HG02973 (cell line): ENCODE measurements at regions not wholly inside any gene's neighbourhood (a gene's known extent, or its start where the extent isn't known, plus 50 kb on each side); places are given as distances from the start of the nearest gene placed in this dataset.
A peak's percentile ranks its signal among the peaks of the same experiment; 100 is the strongest.

Experiments used
- ATAC-seq: cut with Tn5 transposase; IDR thresholded peaks from one replicate; pipeline ENCODE4 v1.9.1; 2021; ENCODE audit warnings: moderate library complexity; ENCODE audit not compliant: unreplicated experiment

- no peak for ATAC-seq
These were observed 218.0 kb downstream of the SEC14L1 start for GRCh38 chr17:77358801-77359200.

DNA sequence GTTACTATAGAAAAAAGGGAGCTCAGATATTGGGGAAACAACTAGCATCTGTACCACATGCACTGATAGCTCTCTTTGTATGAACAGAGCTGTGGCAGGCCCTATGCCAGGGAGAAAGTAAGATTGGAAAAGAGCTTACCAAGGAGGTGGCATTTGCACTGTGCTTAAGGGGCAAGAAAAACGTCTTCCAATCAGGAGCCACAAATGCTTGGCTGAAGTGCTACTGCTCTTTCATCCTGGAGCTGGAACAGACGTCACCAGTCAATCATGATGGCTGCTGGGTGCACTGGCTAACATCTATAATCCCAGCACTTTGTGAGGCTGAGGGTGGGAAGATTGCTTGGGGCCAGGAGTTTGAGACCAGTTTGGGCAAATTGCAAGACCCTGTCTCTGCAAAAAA is 218.5 kb downstream of the SEC14L1 start:
- no peak for ATAC-seq

DNA sequence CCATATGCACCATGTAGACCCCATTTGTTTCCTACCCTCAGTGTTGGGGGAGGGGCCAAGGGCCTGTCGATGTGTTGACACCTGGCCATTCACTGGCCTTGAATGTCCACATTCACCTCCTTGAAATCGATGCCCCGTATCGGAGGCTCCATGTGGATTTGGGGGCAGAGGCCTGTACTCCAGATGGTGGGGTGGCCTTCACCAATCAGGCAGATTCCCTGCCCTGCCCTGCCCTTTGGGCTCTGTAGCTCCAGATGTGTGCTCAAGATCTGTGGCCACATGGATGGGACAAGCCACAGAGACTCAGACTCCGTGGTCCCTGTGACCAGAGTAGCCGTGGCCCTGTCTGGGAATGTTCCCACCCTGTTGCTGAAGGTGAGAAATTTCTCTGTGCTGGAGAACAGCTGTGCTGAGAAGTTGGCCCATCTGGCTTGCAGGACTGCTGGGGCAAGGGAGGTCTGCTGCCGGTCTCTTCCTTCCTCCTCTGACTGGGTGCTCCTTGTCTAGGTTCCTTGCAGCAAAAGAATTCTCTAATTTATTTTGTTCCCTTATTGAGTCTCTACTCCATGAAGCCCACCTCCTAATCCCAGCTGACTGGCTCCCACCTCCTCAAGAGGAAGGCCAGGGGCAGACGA is 221.3 kb downstream of the SEC14L1 start:
- no peak for ATAC-seq

DNA sequence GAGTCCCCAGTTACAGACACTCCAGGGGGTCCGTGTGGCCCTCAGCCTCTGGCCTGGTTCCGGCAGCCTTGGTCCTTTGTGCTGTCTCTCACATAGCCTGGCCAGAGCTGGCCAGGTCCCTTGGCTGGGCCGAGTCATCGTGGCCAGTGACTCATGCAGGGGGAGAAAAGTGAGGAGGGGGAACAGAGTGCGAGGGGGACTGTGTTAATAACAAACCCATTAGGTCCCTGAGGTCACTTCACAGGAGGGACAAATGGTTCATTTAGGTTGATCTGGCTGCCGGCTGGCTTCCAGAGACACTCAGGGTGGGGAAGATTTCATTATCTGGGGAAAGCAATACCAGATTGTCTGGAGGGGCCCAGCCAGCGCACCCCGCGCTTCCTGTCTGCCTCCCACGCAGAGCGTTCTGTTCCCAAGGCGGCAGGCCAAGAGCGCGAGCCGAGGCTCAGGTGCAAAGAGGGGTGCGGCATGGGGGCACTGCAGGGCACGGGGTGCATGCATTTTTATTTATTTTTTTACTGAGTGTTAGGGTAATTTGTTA is 223.1 kb downstream of the SEC14L1 start:
- ATAC-seq, result no peak

DNA sequence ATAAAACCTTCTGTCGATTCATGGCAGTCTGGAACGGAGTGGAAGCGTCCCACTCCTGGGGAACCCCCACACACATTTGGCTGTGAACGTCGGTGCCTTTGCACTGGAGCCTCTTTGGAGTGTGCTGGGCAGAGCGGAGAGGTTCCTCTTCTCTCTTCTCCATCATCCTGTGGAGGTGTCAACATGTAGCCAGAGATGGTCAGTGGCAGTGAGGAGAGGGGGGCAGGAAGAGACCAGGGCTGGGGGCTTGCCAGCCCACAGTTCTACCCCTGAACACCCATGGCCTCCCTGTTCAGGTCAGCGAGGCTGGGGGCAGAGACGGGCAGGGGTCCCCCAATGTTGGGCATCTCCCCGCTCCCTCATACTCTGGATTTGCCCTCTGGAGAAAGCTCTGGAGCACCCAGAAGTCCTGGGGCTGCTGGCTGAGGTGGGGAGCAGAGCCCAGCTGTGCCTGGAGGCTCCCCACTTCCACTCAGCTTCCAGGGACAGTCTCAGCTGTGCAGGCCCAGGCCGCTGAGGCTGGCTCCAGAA is 223.7 kb downstream of the SEC14L1 start:
- ATAC-seq, result no peak

DNA sequence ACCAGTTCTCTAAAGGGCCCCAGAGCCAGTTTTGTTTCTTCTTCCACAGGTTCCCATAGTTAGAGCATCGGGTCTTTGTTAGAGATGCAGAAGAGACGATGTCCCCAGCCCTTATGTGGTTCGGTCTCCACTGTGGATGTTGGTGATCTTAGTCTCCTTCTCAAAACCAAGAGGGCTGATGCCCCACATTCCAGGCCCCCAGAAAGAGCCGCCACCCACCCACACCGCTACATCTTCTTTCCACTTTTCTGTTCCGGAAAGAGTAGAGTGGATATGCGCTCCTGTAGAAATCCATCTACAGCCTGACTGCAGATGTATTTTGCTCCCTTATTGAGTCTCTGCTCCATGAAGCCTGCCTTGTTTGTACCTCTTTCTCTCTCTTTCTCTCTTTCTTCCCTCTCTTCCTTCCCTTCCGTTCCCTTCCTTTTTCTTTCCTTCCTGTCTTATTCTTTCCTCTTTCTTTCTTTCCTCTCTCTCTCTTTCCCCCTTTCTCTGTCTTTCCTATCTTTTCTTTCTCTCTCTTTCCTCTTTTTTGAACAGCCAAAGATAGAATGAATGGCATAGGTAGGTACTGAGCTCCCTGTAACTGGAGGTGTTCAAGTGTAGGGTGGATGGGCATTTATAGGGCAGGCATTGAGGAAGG is 224.3 kb downstream of the SEC14L1 start:
- no peak for ATAC-seq

- ATAC-seq, result no peak
These were observed 224.9 kb downstream of the SEC14L1 start for GRCh38 chr17:77365584-77366186.

GRCh38 chr17:77366206-77366557 is 225.4 kb downstream of the SEC14L1 start:
- no peak for ATAC-seq

DNA sequence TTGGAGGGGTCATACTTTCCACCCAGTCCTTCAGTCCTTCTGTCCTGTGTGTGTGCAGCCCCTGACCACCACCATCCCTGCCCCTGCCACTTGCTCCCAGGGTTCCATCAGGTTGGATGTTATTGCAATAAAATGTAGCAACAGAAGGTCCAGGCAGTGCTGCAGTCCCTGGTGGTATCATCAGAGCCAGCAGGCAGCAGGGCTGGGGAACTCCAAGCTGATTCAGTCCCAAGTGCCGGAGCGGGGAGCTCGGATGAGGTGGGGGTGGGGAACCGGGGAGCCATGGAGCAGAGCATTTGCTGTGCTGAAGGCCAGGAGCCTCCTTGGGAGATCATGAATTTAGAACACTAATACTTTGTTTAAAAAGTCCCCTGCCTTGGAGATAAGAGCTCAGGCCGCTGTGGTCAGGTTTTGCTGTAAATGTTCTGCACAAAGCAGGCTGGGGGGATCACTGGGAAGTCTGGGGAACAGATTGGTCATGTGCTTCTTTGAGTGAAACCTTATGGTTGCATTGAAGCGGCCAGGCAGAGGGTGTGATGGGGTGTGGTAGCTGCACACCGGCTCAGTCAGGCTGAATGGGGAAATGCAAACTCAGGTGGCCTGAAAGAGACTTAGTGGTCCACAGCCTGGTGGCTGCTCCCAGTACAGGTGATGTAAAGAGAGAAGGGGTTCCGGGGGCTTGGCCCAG is 225.9 kb downstream of the SEC14L1 start:
- no peak for ATAC-seq

DNA sequence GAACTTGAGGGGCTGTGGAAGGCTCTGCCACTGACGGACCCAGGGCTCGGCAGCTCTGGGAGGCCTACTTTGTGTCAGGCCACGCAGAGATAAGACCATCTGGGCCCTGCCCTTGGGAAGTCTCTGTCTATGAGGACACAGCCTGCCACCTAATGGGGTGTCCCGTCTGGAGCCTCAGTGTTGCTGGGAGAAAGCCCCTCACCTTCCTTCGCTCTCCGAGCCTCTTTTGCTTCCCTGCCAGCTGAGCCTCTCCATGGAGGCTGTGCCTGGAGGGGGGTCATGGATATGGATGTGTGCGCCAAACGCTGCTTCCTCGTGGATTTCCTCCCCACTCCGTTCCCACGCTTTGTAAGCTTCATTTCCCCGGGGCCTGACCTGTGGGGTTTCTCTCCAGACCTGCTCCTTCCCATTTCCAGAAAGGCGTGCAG is 228.8 kb downstream of the SEC14L1 start:
- no peak for ATAC-seq

- ATAC-seq, result no peak
These were observed 229.8 kb downstream of the SEC14L1 start for GRCh38 chr17:77370586-77370985.

DNA sequence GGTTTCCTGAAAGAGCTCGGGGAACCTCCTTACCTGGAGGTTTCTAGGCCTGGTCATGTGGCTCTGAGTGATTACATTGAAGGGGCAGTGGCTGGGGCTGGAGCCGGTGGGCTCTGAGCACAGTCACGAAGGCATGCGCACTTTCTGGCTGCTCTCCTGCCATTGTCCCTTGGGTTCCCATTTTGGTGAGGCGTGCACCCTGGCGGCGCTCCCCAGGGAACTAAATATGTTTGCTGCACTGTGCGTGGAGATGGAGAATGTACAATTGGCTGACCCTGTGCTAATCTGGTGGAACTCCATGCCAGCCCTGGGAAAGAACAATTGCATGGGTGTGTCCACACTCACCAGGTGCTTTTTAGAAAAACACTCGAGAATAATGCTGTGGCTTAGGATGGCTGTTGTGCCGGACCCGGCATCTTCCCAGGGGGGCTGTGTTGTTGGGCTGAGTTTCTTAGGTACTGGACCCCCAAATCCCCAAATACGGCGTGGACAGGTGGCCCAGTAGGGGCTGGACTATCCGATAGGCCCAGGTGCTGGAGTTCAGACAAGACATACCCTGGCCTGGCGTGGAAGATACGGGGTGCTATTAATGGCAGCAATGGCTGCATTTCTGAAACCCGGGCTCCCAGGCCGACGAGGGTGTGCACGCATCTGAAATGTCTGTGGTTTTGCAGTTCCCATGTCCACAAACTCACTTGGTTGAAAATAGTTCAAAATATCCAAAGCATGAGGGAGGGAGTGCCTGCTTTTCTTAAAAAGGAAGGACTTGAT is 230.5 kb downstream of the SEC14L1 start:
- ATAC-seq, result no peak

DNA sequence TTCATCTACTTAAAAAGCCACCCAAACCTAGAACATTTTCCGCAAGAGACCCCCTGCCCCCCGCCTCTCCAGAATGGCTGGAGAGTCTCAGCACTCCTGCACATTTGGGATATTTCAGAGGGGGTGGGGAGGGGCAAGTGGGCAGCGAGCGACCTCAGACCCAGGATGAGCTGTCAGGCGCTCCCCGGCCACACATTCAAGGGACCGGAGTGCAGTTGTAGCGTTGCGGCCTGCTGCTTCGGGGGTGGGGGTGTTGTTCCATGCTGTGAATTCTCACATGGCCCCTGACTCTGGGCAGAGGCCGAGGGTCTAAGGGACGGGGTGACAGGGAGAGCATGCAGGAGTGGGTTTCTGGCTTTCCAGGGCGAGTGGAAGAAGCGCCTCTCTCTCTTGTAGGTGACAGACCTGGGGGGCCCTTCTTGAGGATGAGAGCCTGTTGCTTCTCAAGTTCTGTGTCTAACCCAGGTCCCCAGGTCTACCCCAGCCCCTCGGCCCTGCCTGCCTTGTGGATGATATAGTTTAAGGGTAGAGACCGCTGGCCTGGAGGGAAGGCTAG is 231.2 kb downstream of the SEC14L1 start:
- ATAC-seq, result no peak

DNA sequence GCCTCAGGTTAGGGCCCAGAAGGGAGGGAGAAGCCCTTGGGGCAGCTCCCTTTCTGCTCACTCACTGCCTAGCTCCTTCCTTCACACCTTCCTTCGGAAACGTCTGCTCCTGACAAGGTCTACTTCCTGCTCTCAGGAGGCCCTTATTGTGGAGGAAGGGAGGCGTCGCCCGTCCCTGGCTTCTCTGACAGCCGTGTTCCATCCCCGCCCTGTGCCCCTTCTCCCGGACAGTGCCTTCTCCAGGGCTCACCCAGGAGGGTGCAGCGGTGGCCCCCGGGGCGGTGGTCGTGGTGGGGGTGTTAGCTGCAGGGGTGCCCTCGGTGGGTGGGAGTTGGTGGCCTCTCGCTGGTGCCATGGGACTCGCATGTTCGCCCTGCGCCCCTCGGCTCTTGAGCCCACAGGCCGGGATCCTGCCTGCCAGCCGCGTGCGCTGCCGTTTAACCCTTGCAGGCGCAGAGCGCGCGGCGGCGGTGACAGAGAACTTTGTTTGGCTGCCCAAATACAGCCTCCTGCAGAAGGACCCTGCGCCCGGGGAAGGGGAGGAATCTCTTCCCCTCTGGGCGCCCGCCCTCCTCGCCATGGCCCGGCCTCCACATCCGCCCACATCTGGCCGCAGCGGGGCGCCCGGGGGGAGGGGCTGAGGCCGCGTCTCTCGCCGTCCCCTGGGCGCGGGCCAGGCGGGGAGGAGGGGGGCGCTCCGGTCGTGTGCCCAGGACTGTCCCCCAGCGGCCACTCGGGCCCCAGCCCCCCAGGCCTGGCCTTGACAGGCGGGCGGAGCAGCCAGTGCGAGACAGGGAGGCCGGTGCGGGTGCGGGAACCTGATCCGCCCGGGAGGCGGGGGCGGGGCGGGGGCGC is 231.9 kb downstream of the SEC14L1 start:
- peak; percentile 36 for ATAC-seq

DNA sequence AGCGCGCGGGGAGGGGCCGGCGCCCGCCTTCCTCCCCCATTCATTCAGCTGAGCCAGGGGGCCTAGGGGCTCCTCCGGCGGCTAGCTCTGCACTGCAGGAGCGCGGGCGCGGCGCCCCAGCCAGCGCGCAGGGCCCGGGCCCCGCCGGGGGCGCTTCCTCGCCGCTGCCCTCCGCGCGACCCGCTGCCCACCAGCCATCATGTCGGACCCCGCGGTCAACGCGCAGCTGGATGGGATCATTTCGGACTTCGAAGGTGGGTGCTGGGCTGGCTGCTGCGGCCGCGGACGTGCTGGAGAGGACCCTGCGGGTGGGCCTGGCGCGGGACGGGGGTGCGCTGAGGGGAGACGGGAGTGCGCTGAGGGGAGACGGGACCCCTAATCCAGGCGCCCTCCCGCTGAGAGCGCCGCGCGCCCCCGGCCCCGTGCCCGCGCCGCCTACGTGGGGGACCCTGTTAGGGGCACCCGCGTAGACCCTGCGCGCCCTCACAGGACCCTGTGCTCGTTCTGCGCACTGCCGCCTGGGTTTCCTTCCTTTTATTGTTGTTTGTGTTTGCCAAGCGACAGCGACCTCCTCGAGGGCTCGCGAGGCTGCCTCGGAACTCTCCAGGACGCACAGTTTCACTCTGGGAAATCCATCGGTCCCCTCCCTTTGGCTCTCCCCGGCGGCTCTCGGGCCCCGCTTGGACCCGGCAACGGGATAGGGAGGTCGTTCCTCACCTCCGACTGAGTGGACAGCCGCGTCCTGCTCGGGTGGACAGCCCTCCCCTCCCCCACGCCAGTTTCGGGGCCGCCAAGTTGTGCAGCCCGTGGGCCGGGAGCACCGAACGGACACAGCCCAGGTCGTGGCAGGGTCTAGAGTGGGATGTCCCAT is 232.8 kb downstream of the SEC14L1 start:
- peak; percentile 22 for ATAC-seq

GRCh38 chr17:77374170-77374936 is 233.6 kb downstream of the SEC14L1 start:
- ATAC-seq, result no peak

GRCh38 chr17:77375108-77375916 is 234.5 kb downstream of the SEC14L1 start:
- ATAC-seq, result no peak
